GM19468 (cell line): ENCODE measurements at regions not wholly inside any gene's neighbourhood (a gene's known extent, or its start where the extent isn't known, plus 50 kb on each side); places are given as distances from the start of the nearest gene placed in this dataset.
"Not testable (repeated sequence)": the region's sequence is repeated elsewhere in the genome, so short reads cannot be mapped to it uniquely, and the experiment has no call there.

Source experiments
- ATAC-seq: cut with Tn5 transposase; IDR thresholded peaks from one replicate; pipeline ENCODE4 v1.9.1; 2021; ENCODE audit warnings: mild to moderate bottlenecking, moderate library complexity, moderate number of reproducible peaks; ENCODE audit not compliant: unreplicated experiment; ENCODE audit errors: extremely low read depth

DNA sequence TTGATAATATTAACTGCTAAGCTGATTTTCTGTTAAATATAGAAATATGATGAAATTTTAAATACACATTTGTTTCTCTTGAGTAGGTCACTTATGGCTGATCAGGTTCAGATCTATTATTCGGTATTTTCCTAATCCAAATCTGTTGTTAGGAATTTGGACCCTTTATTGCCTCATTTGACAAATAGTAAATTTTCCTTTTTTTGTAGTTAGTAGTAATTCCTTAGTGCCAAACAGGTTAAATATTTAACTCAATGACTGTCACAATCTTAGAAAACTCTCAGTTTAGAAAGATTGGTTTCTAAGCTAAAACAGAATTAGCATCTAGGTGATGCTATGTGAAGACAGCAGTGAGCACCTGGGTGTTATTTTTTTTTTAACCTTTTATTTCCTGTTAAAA, 1598.9 kb downstream of the KHDRBS2 start:
- no peak for ATAC-seq

DNA sequence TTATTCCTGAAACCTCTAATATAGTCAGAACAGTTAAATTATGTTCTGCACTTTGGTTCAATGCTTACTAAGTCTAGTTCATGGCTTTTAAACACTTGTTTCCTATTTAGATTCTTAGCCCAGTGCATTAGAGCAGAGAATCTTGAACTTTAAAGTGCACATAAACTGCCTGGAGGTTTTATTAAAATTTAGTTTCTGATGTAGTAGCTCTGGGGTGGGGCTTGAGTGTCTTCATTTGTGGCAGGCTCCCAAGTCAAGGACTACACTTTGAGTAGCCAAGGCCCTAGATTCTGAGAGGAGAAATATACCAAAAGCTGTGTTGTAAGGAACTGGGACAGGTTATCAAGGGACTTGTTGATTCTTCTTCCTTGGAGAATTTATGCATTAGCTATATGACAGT, 1604.2 kb downstream of the KHDRBS2 start:
- ATAC-seq, result no peak

DNA sequence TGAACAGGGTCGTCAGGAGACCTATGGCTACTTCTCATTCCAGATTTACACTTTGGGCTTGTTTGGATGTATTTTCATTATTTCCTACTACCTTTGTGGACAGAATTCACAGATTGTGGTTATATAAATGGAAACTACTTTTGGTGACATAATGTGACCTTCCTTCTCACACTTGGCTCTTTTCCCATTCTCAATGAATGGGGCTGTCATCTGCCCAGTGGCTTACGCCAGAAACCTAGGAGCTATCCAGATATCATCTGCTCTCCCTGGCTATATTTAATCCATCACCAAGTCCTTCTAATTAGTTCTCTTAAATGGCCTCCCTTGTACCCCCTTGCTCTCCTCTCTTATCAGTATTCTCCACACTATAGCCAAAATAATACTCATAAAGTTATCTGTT, 1606.8 kb downstream of the KHDRBS2 start:
- no peak for ATAC-seq

DNA sequence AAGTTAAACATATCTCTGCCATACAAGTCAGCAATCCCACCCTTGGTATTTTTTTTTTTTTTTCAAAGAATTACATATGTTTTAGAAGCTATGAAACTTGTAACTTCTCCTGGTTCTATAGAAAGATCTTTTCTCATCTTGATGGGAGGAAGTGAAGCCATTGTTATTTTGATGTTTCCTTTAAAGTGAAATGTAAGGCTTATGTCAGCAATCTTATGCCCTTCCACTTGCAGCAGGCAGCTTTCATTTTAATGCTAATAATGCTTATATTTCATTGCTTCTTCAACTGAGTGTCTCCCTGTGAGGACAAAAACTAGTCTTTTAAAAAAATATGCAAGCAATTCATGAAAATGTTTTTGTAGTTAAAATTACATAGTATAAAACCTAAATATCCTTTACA, 1614.7 kb downstream of the KHDRBS2 start:
- ATAC-seq, result no peak

DNA sequence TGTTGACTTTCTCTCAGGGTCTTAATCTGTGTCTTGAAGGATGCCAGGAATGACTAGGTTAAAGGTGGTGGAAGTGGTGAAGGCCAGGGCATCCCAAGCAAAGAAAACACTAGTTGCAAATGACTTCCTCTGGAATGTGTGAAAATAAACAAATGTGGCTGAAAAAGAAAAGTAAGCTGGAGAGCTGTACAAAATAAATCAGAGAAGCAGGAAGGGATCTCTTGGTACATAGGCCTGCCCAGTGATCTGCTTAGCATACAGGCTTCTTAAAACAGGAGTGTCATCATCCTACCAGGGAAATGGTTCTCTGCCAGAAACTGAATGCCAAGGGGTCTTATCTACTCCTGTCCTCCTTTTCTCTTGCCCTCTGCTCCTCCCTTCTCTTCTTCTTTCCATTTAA, 1616.0 kb downstream of the KHDRBS2 start:
- no peak for ATAC-seq

DNA sequence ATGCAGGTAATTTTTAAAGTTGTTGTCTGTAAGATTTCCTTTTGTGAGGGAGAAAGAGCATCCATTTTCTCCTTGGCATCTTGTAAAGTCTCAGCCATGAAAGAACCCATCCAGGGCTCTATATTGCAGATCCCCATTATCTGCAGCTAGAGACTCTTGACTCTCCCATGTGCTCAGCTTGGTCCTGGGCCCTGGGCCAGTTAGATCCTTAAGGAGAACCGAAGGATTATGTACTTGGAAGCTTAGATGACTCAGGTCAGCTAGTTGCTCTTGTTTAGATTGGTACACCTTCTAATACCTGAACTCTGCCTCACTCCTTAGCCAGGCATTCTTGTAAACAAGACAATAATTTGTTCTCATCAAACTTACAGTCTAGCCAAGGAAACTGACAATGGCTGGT, 1617.6 kb downstream of the KHDRBS2 start:
- ATAC-seq, result no peak

DNA sequence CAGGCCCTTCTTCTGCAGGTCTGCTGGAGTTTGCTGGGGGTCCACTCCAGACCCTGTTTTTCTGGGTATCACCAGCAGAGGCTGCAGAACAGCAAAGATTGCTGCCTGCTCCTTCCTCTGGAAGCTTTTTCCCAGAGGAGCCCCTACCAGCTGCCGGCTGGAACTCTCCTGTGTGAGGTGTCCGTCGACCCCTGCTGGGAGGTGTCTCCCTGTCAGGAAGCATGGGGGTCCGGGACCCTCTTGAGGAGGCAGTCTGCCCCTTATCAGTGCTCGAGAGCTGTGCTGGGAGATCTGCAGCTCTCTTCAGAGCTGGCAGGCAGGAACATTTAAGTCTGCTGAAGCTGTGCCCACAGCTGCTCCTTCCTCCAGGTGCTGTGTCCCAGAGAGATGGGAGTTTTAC, 1622.8 kb downstream of the KHDRBS2 start:
- ATAC-seq, result not testable (repeated sequence)

DNA sequence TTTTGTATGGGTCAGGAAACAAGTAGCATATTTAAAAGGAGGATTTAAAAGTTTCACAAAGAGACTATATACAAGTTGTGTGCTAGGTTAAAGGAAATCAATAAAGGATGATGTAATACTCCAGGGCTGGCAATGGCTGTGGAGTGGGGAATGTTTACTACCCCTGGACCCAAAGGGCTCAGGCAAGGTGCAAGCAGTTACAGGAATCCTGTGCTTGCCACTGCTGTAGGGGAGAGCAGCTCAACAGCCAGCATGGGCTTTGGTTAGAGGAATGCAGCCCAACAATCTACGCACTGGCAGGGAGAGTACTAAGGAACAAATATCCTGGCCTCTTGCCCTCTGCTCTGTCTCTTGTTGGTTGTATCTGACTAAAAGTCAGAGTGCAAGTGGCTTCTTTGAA, 1642.2 kb downstream of the KHDRBS2 start:
- ATAC-seq, result no peak

DNA sequence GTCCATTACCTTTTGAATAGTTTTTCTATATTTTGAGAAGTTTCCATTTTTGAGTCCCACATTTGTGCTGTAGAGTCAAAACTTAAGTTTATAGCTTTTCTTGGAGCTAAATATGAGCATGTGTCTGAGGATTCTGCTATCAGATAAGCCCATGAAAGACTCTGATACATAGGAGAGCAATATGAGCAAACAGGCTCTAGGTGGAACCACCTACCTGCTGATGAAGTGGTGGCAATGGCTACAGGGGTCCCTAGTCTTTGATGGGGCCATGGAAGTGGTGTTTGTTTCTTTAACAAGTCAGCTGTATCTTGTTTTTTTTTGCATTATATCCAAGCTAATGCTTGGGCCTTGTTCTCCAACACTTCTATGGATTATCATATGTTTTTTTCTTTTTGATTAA, 1646.8 kb downstream of the KHDRBS2 start:
- not testable (repeated sequence) for ATAC-seq
